Esophagus squamous epithelium (tissue), 5 donors: ENCODE measurements at regions not wholly inside any gene's neighbourhood (a gene's known extent, or its start where the extent isn't known, plus 50 kb on each side); places are given as distances from the start of the nearest gene placed in this dataset.

Experiments
- DNase-seq: peaks from one replicate; lab custom pipeline; 2025; lab: John Stamatoyannopoulos, UW
- H3K27ac ChIP-seq, 4 donors: fragments of 200-600 bp; sonication (generic); one replicate each; pipeline ENCODE4 v1.5.1; 2016 to 2019; ENCODE audit warnings: mild to moderate bottlenecking in 1 of 4
- H3K27me3 ChIP-seq, 4 donors: fragments of 200-600 bp; sonication (generic); 1 replicate in 3 of 4; 2 replicates in 1 of 4; pipeline versions ENCODE4 v1.5.1 to v1.6.0; 2017 to 2021; ENCODE audit warnings: antibody characterized with exemption in 1 of 4
- H3K36me3 ChIP-seq, 3 donors: fragments of 200-600 bp; sonication (generic); one replicate each; pipeline ENCODE4 v1.5.1; 2016 to 2019
- H3K4me1 ChIP-seq, 3 donors: fragments of 200-600 bp; sonication (generic); one replicate each; pipeline ENCODE4 v1.5.1; 2017 to 2019
- H3K4me3 ChIP-seq, 4 donors: fragments of 200-600 bp; sonication (generic); 1 replicate in 3 of 4; 2 replicates in 1 of 4; pipeline ENCODE4 v1.5.1; 2016 to 2019; ENCODE audit warnings: mild to moderate bottlenecking in 2 of 4, moderate library complexity in 1 of 4
- H3K9me3 ChIP-seq, 3 donors: fragments of 200-600 bp; sonication (generic); one replicate each; pipeline ENCODE4 v1.5.1; 2016 to 2019
- CTCF ChIP-seq, 6 experiments: fragments of 450-650 bp in 4 of 6; fragments of 200-600 bp in 2 of 6; sonication (generic) in 2 of 6; IDR thresholded peaks; one replicate each; pipeline ENCODE4 v1.5.1; 2016 to 2019; ENCODE audit warnings: antibody characterized with exemption in 6 of 6, mild to moderate bottlenecking in 4 of 6, moderate library complexity in 4 of 6
- POLR2A ChIP-seq, 4 donors: fragments of 450-650 bp; IDR thresholded peaks; one replicate each; pipeline ENCODE4 v1.6.1; 2017; ENCODE audit warnings: antibody characterized with exemption in 4 of 4, mild to moderate bottlenecking in 4 of 4, moderate library complexity in 3 of 4
- WGBS, 2 donors: methylation state at CpG; one replicate each; pipeline ENCODE4 v1.1.5; 2018; 5-methylcytosine and 5-hydroxymethylcytosine counted together
- intact Hi-C: fragments of 100-400 bp; cut with DNase I; formaldehyde crosslinking; loops from one replicate; pipeline ENCODE4 v1.15.0; 2022
- donor health status: DM: yes; HTN: yes; CAD: no.

DNA sequence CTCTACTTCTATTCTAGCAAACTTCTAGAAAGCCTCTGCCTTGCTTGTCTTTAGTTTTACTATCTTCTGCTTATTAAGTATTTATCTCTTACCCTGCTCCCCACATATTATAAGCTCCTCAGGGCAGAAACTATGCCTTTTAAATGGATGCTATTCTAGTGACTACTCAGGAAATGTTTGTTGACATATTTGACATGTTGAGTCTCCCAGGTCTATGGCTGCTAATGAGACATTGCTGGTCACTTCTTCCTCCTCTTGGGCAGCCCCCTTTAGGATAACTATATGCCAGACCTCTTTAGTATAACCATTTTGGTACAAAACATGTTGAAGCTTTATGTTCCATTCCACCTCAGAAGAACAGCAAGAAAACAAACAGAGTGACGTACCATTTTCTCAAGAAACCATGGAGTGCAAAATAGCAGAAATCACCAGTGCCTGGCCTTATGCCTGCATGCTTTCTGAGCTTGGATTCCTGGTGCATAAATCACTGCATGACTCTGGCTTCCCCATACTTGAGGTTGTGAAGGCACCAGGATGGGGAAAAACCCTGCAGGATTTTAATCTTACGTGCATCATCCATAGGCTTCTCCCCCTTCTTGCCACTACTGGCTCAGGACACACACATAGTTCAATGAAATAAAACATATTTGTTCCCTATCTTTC, 202.6 kb downstream of the TMX1 start:
- Histone ChIP-seq H3K27ac (peak overlapping the region in 2 of 4 donors; percentile 49 to 67), H3K4me3 (no peak overlapping the region), H3K36me3 (no peaks in the 10 kb centered on the region), H3K9me3 (no peaks in the 10 kb centered on the region), H3K4me1 (peaks cover 0 to 23% (median 15%) of the 10 kb centered on the region in 3 donors), H3K27me3 (no peaks in the 10 kb centered on the region)
- no peak for DNase-seq
- intact Hi-C loops = no loop called here
- TF ChIP-seq CTCF (IDR thresholded peaks at IDR 0.05) = no peak
- WGBS, 2 donors = 22 to 50% methylated on average over 2 of the region's 2 CpGs

GRCh38 chr14:51443195-51444018, 203.4 kb downstream of the TMX1 start:
- Histone ChIP-seq H3K9me3 (no peaks in the 10 kb centered on the region), H3K4me1 (peaks cover under 1 to 27% (median 18%) of the 10 kb centered on the region in 3 donors), H3K4me3 (no peak overlapping the region), H3K36me3 (no peaks in the 10 kb centered on the region), H3K27me3 (no peaks in the 10 kb centered on the region), H3K27ac (peak overlapping the region in 1 of 4 donors; percentile 18)
- TF ChIP-seq CTCF (IDR thresholded peaks at IDR 0.05) = no peak
- no peak for TF ChIP-seq POLR2A (IDR thresholded peaks at IDR 0.05)
- 78 to 88% methylated on average over 5 of the region's 5 CpGs for WGBS, 2 donors
- intact Hi-C loops = no loop called here
- DNase-seq = no peak

DNA sequence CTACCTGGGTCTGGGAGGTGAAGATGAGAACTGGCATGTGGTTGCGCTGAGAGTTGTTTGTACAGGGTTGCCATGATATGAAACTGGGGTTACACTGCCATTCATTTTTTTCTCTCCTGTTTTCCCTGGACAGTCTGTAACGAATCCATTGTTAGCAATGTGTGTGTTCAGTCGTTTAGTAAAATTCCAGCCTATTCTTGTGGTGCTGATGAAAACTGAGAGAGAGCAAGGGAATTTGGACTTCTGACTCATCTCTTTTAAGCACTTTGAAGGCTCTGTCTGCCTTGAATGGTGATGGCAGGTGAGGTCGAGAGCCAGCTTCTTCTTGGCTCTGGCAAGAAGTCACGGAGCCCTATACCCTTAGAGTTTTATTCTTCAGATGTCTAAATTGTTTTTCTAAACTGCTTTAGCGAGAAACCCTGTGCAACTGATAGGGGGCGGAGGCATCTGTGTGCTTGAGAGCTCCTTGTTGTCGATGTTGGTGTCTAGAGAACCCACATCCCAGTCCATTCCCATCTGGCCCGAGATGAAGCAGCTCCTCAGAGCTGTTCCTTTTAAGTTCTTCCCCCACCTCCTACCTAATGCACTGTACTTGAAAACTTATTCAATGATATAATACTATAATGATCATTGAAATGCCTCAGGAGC, 204.4 kb downstream of the TMX1 start:
- peaks cover 11 to 37% (median 28%) of the 10 kb centered on the region in 3 donors for H3K4me1 ChIP-seq
- 66 to 72% methylated on average over 6 to 9 of the region's 9 CpGs for WGBS, 2 donors
- no peak for DNase-seq
- no peak overlapping the region for H3K4me3 ChIP-seq
- intact Hi-C loops = no loop called here
- H3K36me3 ChIP-seq = no peaks in the 10 kb centered on the region
- TF ChIP-seq POLR2A (IDR thresholded peaks at IDR 0.05) (no peak), CTCF (IDR thresholded peaks at IDR 0.05) (no peak)
- H3K27ac ChIP-seq = no peak overlapping the region
- no peaks in the 10 kb centered on the region for H3K27me3 ChIP-seq
- no peaks in the 10 kb centered on the region for H3K9me3 ChIP-seq

DNA sequence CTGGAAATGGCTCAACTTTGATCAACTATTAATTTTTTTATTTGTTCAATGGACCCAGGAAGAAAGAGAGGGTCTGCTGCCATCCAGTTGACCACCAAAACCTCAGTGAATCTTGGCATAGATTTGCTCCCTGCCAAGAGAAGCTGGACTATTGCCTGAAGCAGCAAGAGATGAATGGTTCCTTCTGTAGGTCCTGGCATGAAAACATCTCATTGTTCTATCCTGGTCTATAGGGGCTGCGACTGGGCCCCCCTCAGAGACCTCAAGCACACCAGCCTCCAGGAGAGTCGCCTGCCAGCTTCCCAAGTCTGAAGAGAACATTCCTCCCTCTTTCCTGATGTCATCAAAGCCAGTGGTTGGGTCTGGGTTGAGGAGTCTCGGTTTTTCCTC, 204.9 kb downstream of the TMX1 start:
- intact Hi-C loops = no loop called here
- WGBS, 2 donors = 59 to 83% methylated on average over 3 of the region's 3 CpGs
- H3K9me3 ChIP-seq = no peaks in the 10 kb centered on the region
- H3K27ac ChIP-seq = no peak overlapping the region
- DNase-seq = no peak
- H3K4me1 ChIP-seq = peaks cover 11 to 41% (median 28%) of the 10 kb centered on the region in 3 donors
- H3K36me3 ChIP-seq = no peaks in the 10 kb centered on the region
- no peak overlapping the region for H3K4me3 ChIP-seq
- TF ChIP-seq POLR2A (IDR thresholded peaks at IDR 0.05) (no peak), CTCF (IDR thresholded peaks at IDR 0.05) (no peak)
- H3K27me3 ChIP-seq = no peaks in the 10 kb centered on the region

- DNase-seq = no peak
- Histone ChIP-seq H3K27ac (no peak overlapping the region), H3K4me3 (no peak overlapping the region), H3K36me3 (no peaks in the 10 kb centered on the region), H3K4me1 (peaks cover 11 to 41% (median 28%) of the 10 kb centered on the region in 3 donors), H3K9me3 (no peaks in the 10 kb centered on the region), H3K27me3 (no peaks in the 10 kb centered on the region)
- 85 to 87% methylated on average over 3 of the region's 3 CpGs for WGBS, 2 donors
- TF ChIP-seq POLR2A (IDR thresholded peaks at IDR 0.05) (no peak), CTCF (IDR thresholded peaks at IDR 0.05) (no peak)
- intact Hi-C loops = no loop called here
These were observed 204.9 kb upstream of the FRMD6 start for GRCh38 chr14:51446771-51447170.
